Nephron (organoid): ENCODE measurements at regions not wholly inside any gene's neighbourhood (a gene's known extent, or its start where the extent isn't known, plus 50 kb on each side); places are given as distances from the start of the nearest gene placed in this dataset.

Source experiments
- H3K27ac Mint-ChIP-seq, 3 experiments: 2 replicates each; pipeline ENCODE4 v1.8.0; 2020; ENCODE audit warnings: mixed read lengths in 3 of 3, mild to moderate bottlenecking in 2 of 3, moderate library complexity in 1 of 3
- H3K27me3 Mint-ChIP-seq: 2 replicates; pipeline ENCODE4 v1.8.0; 2021; ENCODE audit warnings: low read depth, mild to moderate bottlenecking, moderate library complexity, mixed read lengths
- H3K36me3 Mint-ChIP-seq: 2 replicates; pipeline ENCODE4 v1.8.0; 2020; ENCODE audit warnings: low read depth, mixed read lengths
- H3K4me1 Mint-ChIP-seq: 2 replicates; pipeline ENCODE4 v1.8.0; 2020; ENCODE audit warnings: mixed read lengths
- H3K4me3 Mint-ChIP-seq, 3 experiments: 2 replicates each; pipeline ENCODE4 v1.8.0; 2020; ENCODE audit warnings: mild to moderate bottlenecking in 3 of 3, mixed read lengths in 3 of 3, moderate library complexity in 2 of 3
- H3K9me3 Mint-ChIP-seq: 2 replicates; pipeline ENCODE4 v1.8.0; 2020; ENCODE audit warnings: mixed read lengths
- TF ChIP-seq, protein P1 (sequence below), 3 experiments: fragments of 200-600 bp; sonication (generic); IDR thresholded peaks; one replicate each; pipeline ENCODE4 v1.5.0; 2021; ENCODE audit warnings: antibody characterized with exemption in 3 of 3; ENCODE audit not compliant: unreplicated experiment in 3 of 3

DNA sequence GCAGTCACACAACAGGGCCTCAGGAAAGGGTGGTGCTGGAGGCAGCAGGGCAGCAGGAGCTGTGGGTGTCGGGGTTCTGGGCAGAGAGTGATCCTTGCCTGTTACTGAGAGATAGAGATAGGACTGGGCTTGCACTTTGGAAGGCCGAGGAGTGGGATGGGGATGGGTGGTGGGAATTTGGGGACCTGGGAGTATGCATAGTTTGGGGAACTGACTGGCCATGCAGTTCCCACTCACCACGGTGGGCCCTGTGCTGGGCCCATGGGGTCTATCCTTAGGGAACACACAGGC is 192.5 kb upstream of the LINGO1 start:
- TF ChIP-seq, protein P1, sequence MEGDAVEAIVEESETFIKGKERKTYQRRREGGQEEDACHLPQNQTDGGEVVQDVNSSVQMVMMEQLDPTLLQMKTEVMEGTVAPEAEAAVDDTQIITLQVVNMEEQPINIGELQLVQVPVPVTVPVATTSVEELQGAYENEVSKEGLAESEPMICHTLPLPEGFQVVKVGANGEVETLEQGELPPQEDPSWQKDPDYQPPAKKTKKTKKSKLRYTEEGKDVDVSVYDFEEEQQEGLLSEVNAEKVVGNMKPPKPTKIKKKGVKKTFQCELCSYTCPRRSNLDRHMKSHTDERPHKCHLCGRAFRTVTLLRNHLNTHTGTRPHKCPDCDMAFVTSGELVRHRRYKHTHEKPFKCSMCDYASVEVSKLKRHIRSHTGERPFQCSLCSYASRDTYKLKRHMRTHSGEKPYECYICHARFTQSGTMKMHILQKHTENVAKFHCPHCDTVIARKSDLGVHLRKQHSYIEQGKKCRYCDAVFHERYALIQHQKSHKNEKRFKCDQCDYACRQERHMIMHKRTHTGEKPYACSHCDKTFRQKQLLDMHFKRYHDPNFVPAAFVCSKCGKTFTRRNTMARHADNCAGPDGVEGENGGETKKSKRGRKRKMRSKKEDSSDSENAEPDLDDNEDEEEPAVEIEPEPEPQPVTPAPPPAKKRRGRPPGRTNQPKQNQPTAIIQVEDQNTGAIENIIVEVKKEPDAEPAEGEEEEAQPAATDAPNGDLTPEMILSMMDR (IDR thresholded peaks at IDR 0.05; ENCODE audit: unreplicated experiment in 3 of 3) = no peak
- no peak overlapping the region for H3K4me3 Mint-ChIP-seq
- H3K27me3 Mint-ChIP-seq = peaks cover 59% of the 10 kb centered on the region
- H3K36me3 Mint-ChIP-seq = no peaks in the 10 kb centered on the region
- no peaks in the 10 kb centered on the region for H3K9me3 Mint-ChIP-seq
- H3K4me1 Mint-ChIP-seq = peaks cover 6% of the 10 kb centered on the region
- no peak overlapping the region for H3K27ac Mint-ChIP-seq

DNA sequence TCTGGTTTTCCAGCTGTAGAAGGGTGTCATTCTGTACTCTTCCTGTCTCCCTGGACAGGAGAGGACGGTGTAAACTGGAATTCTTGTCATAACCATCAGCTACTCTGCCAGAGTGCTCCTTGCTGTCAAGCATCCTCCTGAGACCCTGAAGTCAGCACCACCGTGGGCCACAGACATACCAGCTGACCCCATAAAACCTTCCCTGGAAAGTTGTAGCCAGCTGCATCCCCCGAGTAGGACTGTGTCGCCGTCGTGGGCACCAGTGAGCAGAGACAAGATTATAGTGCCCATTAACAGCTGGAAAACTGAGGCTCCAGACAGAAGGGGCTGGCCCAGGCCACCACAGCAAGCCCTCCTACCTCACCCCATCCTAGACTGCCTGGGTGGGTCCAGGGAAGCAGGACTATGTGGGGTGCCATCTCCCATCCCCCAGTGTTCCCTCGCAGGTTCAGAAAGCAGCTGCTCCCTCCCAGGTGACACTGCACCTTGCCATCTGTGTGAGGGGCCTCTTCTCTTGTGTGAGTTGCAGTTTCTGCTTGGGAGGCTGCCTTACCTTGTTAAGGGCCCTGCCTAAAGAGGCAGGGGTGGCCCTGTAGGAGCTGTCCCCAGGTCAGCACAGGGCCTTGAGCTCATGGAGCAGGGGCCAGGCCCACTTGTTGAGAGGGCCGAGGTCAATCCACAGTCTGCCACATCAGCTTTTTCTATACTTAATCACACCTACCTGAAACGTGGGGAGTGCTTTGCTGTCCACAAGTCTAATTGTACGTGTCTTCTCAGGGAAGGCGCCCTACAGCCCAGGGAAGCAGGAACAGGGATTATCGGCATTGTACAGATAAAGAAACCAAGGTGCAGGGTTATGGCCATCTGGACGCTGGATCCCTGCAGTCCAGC is 191.9 kb upstream of the LINGO1 start:
- Mint-ChIP-seq H3K27me3 (peaks cover 59% of the 10 kb centered on the region), H3K4me3 (no peak overlapping the region)
- TF ChIP-seq, protein P1 (IDR thresholded peaks at IDR 0.05; ENCODE audit: unreplicated experiment in 3 of 3) = no peak

DNA sequence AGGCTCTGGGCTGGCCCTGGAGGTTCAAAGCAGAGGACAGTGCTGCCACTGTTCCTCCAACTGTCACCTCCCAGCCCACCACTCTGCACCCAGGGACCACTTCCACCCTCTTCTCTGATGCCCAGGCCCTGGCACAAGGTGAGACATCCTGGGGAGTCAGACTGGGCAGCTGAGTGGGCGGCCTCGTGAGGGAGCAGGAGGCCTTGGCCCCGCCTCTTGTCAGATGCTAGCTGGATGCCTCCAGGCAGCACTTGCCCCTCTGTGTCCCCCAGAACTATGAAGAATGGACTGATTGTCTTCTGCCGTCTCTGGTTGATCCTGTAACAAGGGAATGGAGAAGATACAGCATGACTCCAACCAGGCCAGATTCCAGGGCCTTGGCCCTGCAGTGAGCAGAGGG is 191.0 kb upstream of the LINGO1 start:
- Mint-ChIP-seq H3K9me3 (no peaks in the 10 kb centered on the region), H3K4me1 (no peaks in the 10 kb centered on the region), H3K27ac (no peak overlapping the region), H3K36me3 (no peaks in the 10 kb centered on the region), H3K4me3 (no peak overlapping the region), H3K27me3 (peaks cover 58% of the 10 kb centered on the region)
- TF ChIP-seq, protein P1 (IDR thresholded peaks at IDR 0.05; ENCODE audit: unreplicated experiment in 3 of 3) = no peak

More for the DNA sequence above, 191.9 kb upstream of the LINGO1 start:
- H3K27ac Mint-ChIP-seq = no peak overlapping the region
- H3K36me3 Mint-ChIP-seq = no peaks in the 10 kb centered on the region
- H3K9me3 Mint-ChIP-seq = no peaks in the 10 kb centered on the region
- H3K4me1 Mint-ChIP-seq = peaks cover under 1% of the 10 kb centered on the region

DNA sequence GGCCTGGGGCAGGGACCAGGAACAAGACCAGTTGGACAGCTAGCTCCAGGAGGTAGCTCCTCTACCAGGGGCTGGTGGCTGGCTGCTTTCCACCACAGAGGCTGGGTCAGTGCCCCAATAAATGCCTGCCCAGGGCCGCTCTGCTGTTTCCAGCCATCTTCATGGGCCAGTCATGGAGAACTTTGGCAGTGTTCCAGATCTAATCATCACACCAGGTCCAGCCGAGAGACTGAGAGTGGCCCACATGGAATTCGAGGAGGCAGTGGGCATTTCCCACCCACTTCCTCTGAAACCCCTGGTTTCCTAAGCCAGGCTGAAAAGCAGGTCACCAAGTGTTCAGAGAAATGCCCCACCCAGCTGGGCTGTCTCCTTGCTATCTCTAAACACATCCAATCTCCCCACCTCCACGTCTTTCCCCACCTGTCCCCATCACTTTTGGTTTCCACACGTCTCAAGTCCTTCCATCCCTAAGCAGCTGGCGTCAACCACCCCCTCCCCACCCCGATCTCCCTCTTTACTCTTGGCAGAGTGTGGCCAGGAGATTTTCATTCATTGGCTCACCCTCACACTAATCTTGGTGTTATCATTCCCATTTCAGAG is 190.0 kb upstream of the LINGO1 start:
- no peak overlapping the region for H3K4me3 Mint-ChIP-seq
- no peak overlapping the region for H3K27ac Mint-ChIP-seq
- peaks cover 3% of the 10 kb centered on the region for H3K4me1 Mint-ChIP-seq
- H3K9me3 Mint-ChIP-seq = no peaks in the 10 kb centered on the region
- no peaks in the 10 kb centered on the region for H3K36me3 Mint-ChIP-seq
- H3K27me3 Mint-ChIP-seq = peaks cover 63% of the 10 kb centered on the region
- TF ChIP-seq, protein P1 (IDR thresholded peaks at IDR 0.05; ENCODE audit: unreplicated experiment in 3 of 3) = no peak

DNA sequence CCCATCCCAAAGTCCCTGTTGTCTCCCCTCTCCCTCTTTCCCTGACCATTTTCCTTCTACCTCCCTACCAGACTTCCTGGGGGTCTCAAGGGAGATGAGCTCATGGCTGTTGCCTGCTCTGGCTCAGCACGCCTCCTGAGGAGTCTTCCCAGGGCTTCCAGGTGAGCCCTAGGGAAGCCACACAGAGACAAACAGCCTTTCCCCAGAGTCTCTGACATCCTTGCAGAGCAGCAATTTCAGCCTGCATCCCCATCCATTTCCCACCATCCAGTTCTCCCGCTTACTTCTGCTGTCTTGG is 189.2 kb upstream of the LINGO1 start:
- H3K27ac Mint-ChIP-seq = no peak overlapping the region
- H3K4me1 Mint-ChIP-seq = peaks cover 4% of the 10 kb centered on the region
- no peak overlapping the region for H3K4me3 Mint-ChIP-seq
- H3K27me3 Mint-ChIP-seq = peaks cover 70% of the 10 kb centered on the region
- TF ChIP-seq, protein P1 (IDR thresholded peaks at IDR 0.05; ENCODE audit: unreplicated experiment in 3 of 3) = no peak
- no peaks in the 10 kb centered on the region for H3K9me3 Mint-ChIP-seq
- H3K36me3 Mint-ChIP-seq = no peaks in the 10 kb centered on the region
